Caco-2 (cell line): ENCODE measurements at regions not wholly inside any gene's neighbourhood (a gene's known extent, or its start where the extent isn't known, plus 50 kb on each side); places are given as distances from the start of the nearest gene placed in this dataset.

ENCODE experiments used
- BruUV-seq: library from RNA; stranded (reverse); fragments of 400-500 nt; replicated peaks from 2 replicates; lab custom pipeline; 2021; lab: Mats Ljungman, UMichigan
- CTCF ChIA-PET: fragments of 300-600 bp; sonication (Branson Sonifier 250); formaldehyde crosslinking; loops from one replicate; lab custom pipeline; 2022; ENCODE audit warnings: antibody characterized with exemption; lab: Charles Lee
- POLR2A ChIA-PET: fragments of 300-600 bp; sonication (Branson Sonifier 250); formaldehyde crosslinking; loops from one replicate; lab custom pipeline; 2022; ENCODE audit warnings: antibody characterized with exemption; lab: Charles Lee
- DNase-seq, 2 experiments: peaks; one replicate each; pipeline versions ENCODE4 v3.0.0 to v3.0.0-alpha.2; 2020 to 2022
- H3K27me3 ChIP-seq: replicated peaks from 2 replicates; pipeline ENCODE4 v1.6.0; 2011; ENCODE audit warnings: low read length; ENCODE audit not compliant: control insufficient read depth, insufficient read depth
- H3K36me3 ChIP-seq: 2 replicates; pipeline ENCODE4 v1.5.1; 2011; ENCODE audit warnings: low read length; ENCODE audit not compliant: control insufficient read depth, insufficient read depth
- H3K4me1 ChIP-seq: fragments of 250-450 bp; sonication (Bioruptor Pico); 2 replicates; pipeline ENCODE4 v1.5.1; 2020; ENCODE audit warnings: mild to moderate bottlenecking
- H3K4me3 ChIP-seq: 2 replicates; pipeline ENCODE4 v1.5.1; 2011; ENCODE audit warnings: low read depth, mild to moderate bottlenecking, control low read depth, low read length
- H3K9me3 ChIP-seq: fragments of 250-450 bp; sonication (Bioruptor Pico); 2 replicates; pipeline ENCODE4 v1.5.1; 2020; ENCODE audit warnings: mild to moderate bottlenecking, moderate library complexity
- H3K27ac Mint-ChIP-seq: one replicate; pipeline ENCODE4 v1.8.0; 2022; ENCODE audit warnings: mixed read lengths; ENCODE audit not compliant: unreplicated experiment
- H3K27me3 Mint-ChIP-seq: one replicate; pipeline ENCODE4 v1.8.0; 2022; ENCODE audit warnings: mixed read lengths; ENCODE audit not compliant: insufficient read depth, unreplicated experiment
- H3K36me3 Mint-ChIP-seq: one replicate; pipeline ENCODE4 v1.8.0; 2022; ENCODE audit warnings: mild to moderate bottlenecking, mixed read lengths; ENCODE audit not compliant: insufficient read depth, unreplicated experiment
- H3K4me1 Mint-ChIP-seq: one replicate; pipeline ENCODE4 v1.8.0; 2022; ENCODE audit warnings: low read depth, mixed read lengths; ENCODE audit not compliant: unreplicated experiment
- H3K4me3 Mint-ChIP-seq: one replicate; pipeline ENCODE4 v1.8.0; 2022; ENCODE audit warnings: mild to moderate bottlenecking, moderate library complexity, mixed read lengths; ENCODE audit not compliant: unreplicated experiment
- H3K9me3 Mint-ChIP-seq: one replicate; pipeline ENCODE4 v1.8.0; 2022; ENCODE audit warnings: mixed read lengths; ENCODE audit not compliant: unreplicated experiment
- intact Hi-C: fragments of 100-400 bp; cut with micrococcal nuclease; formaldehyde crosslinking; loops from one replicate; pipeline ENCODE4 v1.10.0; 2022; ENCODE audit not compliant: unreplicated experiment
- TF ChIP-seq, protein P1 (sequence below), 2 experiments: fragments of 200-600 bp in 1 of 2; IDR thresholded peaks; 1 replicate in 1 of 2; 2 replicates in 1 of 2; pipeline versions ENCODE4 v1.5.1 to v1.8.0; 2011 to 2022; ENCODE audit warnings: antibody characterized with exemption in 1 of 2, control low read depth in 1 of 2, inconsistent platforms in 1 of 2, low read depth in 1 of 2, low read length in 1 of 2, mild to moderate bottlenecking in 1 of 2, moderate library complexity in 1 of 2; ENCODE audit not compliant: insufficient read depth in 1 of 2, severe bottlenecking in 1 of 2, unreplicated experiment in 1 of 2

- Histone ChIP-seq H3K36me3 (no peaks in the 10 kb centered on the region), H3K9me3 (no peaks in the 10 kb centered on the region), H3K4me3 (no peak overlapping the region), H3K4me1 (peaks cover 10% of the 10 kb centered on the region; the same call in 1 of the 2 replicates), H3K27me3 (no peaks in the 10 kb centered on the region)
- BruUV-seq, result no TSS peak
- H3K36me3 Mint-ChIP-seq, result no peaks in the 10 kb centered on the region
- no peak overlapping the region for H3K27ac Mint-ChIP-seq
- DNase-seq, result no peak
- POLR2A ChIA-PET, result no interaction called here
- peaks cover 13% of the 10 kb centered on the region for H3K9me3 Mint-ChIP-seq
- intact Hi-C loops, result loop anchor here (2.0 kb wide), 1 partner anchor 89 kb away; no protein-coding TSS in a partner anchor
- TF ChIP-seq, protein P1, sequence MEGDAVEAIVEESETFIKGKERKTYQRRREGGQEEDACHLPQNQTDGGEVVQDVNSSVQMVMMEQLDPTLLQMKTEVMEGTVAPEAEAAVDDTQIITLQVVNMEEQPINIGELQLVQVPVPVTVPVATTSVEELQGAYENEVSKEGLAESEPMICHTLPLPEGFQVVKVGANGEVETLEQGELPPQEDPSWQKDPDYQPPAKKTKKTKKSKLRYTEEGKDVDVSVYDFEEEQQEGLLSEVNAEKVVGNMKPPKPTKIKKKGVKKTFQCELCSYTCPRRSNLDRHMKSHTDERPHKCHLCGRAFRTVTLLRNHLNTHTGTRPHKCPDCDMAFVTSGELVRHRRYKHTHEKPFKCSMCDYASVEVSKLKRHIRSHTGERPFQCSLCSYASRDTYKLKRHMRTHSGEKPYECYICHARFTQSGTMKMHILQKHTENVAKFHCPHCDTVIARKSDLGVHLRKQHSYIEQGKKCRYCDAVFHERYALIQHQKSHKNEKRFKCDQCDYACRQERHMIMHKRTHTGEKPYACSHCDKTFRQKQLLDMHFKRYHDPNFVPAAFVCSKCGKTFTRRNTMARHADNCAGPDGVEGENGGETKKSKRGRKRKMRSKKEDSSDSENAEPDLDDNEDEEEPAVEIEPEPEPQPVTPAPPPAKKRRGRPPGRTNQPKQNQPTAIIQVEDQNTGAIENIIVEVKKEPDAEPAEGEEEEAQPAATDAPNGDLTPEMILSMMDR (IDR thresholded peaks at IDR 0.05; ENCODE audit: insufficient read depth in 1 of 2, low read depth in 1 of 2, low read length in 1 of 2, severe bottlenecking in 1 of 2, unreplicated experiment in 1 of 2), result no peak
- H3K4me3 Mint-ChIP-seq, result no peak overlapping the region
- peaks cover 16% of the 10 kb centered on the region for H3K4me1 Mint-ChIP-seq
- CTCF ChIA-PET, result no interaction called here
- no peaks in the 10 kb centered on the region for H3K27me3 Mint-ChIP-seq
Measured at GRCh38 chr13:90750021-90750420, 597.5 kb upstream of the MIR17HG start.

DNA sequence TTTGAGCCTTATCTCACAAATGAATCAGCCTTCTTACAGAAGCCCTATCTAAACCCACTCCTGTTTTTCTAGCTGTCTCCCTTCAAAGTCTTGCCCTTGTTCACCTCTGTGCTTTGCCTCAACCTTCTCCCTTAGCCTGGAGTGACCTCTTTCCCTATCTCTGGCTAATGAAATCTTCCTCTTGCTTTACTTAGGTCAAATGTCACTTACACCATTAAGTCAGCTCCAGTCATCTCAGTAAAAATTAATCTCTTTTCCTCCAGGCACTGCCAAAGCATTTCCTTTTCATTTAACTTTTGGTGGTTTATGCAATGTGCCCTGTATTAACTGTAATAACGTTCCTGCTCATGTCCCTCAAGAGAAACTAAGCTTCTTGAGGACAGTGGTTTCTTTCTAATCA is 596.5 kb upstream of the MIR17HG start:
- Mint-ChIP-seq H3K27me3 (no peaks in the 10 kb centered on the region), H3K4me1 (peaks cover 16% of the 10 kb centered on the region), H3K27ac (no peak overlapping the region), H3K36me3 (no peaks in the 10 kb centered on the region), H3K4me3 (no peak overlapping the region), H3K9me3 (peaks cover 13% of the 10 kb centered on the region)
- no peaks in the 10 kb centered on the region for H3K36me3 ChIP-seq
- DNase-seq, result peak in 1 of 2 experiments; percentile 12
- ChIA-PET POLR2A (no interaction called here), CTCF (no interaction called here)
- no peak overlapping the region for H3K4me3 ChIP-seq
- H3K9me3 ChIP-seq, result no peaks in the 10 kb centered on the region
- TF ChIP-seq, protein P1 (IDR thresholded peaks at IDR 0.05; ENCODE audit: insufficient read depth in 1 of 2, low read depth in 1 of 2, low read length in 1 of 2, severe bottlenecking in 1 of 2, unreplicated experiment in 1 of 2), result no peak
- H3K4me1 ChIP-seq, result peaks cover 10% of the 10 kb centered on the region; the same call in 1 of the 2 replicates
- no peaks in the 10 kb centered on the region for H3K27me3 ChIP-seq
- BruUV-seq, result no TSS peak
- intact Hi-C loops, result loop anchor here (2.0 kb wide), 1 partner anchor 88 kb away; no protein-coding TSS in a partner anchor

DNA sequence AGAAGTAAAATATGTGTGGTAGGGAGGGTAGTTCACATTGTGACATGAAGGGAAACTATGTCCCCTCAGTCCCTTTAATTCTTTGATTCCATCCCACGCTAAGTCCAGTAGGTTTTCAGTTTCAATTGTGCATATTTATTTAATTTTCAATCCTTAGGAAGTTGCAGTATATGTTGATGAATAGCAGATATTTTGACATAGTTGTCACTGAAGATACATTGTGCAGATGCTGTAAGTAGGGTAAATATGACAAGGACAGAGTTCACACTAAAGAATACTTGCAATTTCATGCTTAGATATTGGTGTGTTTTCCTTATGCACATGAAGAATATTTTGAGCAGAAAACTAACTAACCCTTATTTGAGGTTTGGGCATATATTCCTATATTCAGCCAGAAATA is 595.4 kb upstream of the MIR17HG start:
- BruUV-seq, result no TSS peak
- ChIA-PET POLR2A (no interaction called here), CTCF (no interaction called here)
- Histone ChIP-seq H3K4me3 (no peak overlapping the region), H3K27me3 (no peaks in the 10 kb centered on the region; the same call in 1 of the 2 replicates), H3K36me3 (no peaks in the 10 kb centered on the region), H3K9me3 (no peaks in the 10 kb centered on the region), H3K4me1 (peaks cover 10% of the 10 kb centered on the region; the same call in 1 of the 2 replicates)
- Mint-ChIP-seq H3K36me3 (no peaks in the 10 kb centered on the region), H3K27ac (no peak overlapping the region), H3K27me3 (no peaks in the 10 kb centered on the region), H3K4me1 (peaks cover 16% of the 10 kb centered on the region), H3K9me3 (peaks cover 13% of the 10 kb centered on the region), H3K4me3 (no peak overlapping the region)
- no peak for DNase-seq
- TF ChIP-seq, protein P1 (IDR thresholded peaks at IDR 0.05; ENCODE audit: insufficient read depth in 1 of 2, low read depth in 1 of 2, low read length in 1 of 2, severe bottlenecking in 1 of 2, unreplicated experiment in 1 of 2), result no peak
- intact Hi-C loops, result no loop called here
